Thymus (tissue), 11 donors: ENCODE measurements at regions not wholly inside any gene's neighbourhood (a gene's known extent, or its start where the extent isn't known, plus 50 kb on each side); places are given as distances from the start of the nearest gene placed in this dataset.
A peak's percentile ranks its signal among the peaks of the same experiment; 100 is the strongest.

Experiments
- DNase-seq, 9 donors: peaks; one replicate each; pipeline ENCODE4 v3.0.0-alpha.2; 2013; ENCODE audit warnings: low spot score in 9 of 9, low read depth in 6 of 9, missing footprints in 1 of 9
- H3K27ac ChIP-seq, 2 donors: one replicate each; pipeline ENCODE4 v1.5.1; 2013; ENCODE audit warnings: control low read depth in 1 of 2, low read depth in 1 of 2, low read length in 1 of 2, mild to moderate bottlenecking in 1 of 2, moderate library complexity in 1 of 2
- H3K27me3 ChIP-seq, 2 donors: one replicate each; pipeline ENCODE4 v1.5.1; 2013; ENCODE audit warnings: low read length in 1 of 2; ENCODE audit not compliant: control insufficient read depth in 2 of 2, insufficient read depth in 1 of 2
- H3K36me3 ChIP-seq, 2 donors: one replicate each; pipeline ENCODE4 v1.5.1; 2013; ENCODE audit warnings: low read length in 1 of 2, mild to moderate bottlenecking in 1 of 2, moderate library complexity in 1 of 2; ENCODE audit not compliant: control insufficient read depth in 2 of 2, insufficient read depth in 2 of 2
- H3K4me1 ChIP-seq, 2 donors: one replicate each; pipeline ENCODE4 v1.5.1; 2013; ENCODE audit warnings: low read length in 2 of 2; ENCODE audit not compliant: control insufficient read depth in 2 of 2, insufficient read depth in 2 of 2
- H3K4me3 ChIP-seq, 2 donors: one replicate each; pipeline ENCODE4 v1.5.1; 2013; ENCODE audit warnings: low read length in 2 of 2, control low read depth in 1 of 2, mild to moderate bottlenecking in 1 of 2
- H3K9me3 ChIP-seq, 2 donors: one replicate each; pipeline ENCODE4 v1.5.1; 2013; ENCODE audit warnings: low read length in 1 of 2, mild to moderate bottlenecking in 1 of 2; ENCODE audit not compliant: control insufficient read depth in 2 of 2, insufficient read depth in 1 of 2
- WGBS: extraction: QIAGEN DNeasy Blood & Tissue Kit; methylation state at CpG from one replicate; pipeline ENCODE4 v1.1.7; 2013; 5-methylcytosine and 5-hydroxymethylcytosine counted together
- donor health status: healthy.

GRCh38 chr5:54656261-54656728 lies 138.7 kb downstream of the SNX18 start:
- Histone ChIP-seq H3K9me3 (no peaks in the 10 kb centered on the region), H3K27ac (no peak overlapping the region), H3K4me1 (no peaks in the 10 kb centered on the region), H3K36me3 (no peaks in the 10 kb centered on the region), H3K4me3 (no peak overlapping the region), H3K27me3 (no peaks in the 10 kb centered on the region)
- 92% methylated on average over 2 of the region's 2 CpGs for WGBS
- no peak for DNase-seq

DNA sequence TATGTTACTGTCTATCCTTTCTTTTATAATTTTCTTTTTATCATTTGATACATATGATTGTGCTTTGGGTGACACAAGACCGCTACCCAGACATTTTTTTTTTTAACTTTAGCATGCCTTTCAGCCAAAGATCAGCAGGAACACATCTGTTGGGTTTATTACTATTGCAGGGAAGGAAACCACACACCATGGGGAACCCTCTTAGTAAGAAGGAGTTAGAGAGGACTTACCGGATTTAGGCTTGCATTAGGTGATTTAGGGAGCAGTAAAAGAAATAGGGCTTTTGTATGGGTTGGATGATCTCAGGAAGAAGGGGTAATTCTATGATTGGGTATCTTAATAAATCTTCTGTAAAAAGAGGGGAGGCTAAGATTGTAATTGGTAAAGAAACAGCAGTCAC lies 138.2 kb downstream of the SNX18 start:
- Histone ChIP-seq H3K27me3 (no peaks in the 10 kb centered on the region), H3K4me1 (no peaks in the 10 kb centered on the region), H3K9me3 (no peaks in the 10 kb centered on the region), H3K36me3 (no peaks in the 10 kb centered on the region), H3K27ac (no peak overlapping the region), H3K4me3 (no peak overlapping the region)
- 95% methylated on average over 2 of the region's 2 CpGs for WGBS
- DNase-seq: no peak

DNA sequence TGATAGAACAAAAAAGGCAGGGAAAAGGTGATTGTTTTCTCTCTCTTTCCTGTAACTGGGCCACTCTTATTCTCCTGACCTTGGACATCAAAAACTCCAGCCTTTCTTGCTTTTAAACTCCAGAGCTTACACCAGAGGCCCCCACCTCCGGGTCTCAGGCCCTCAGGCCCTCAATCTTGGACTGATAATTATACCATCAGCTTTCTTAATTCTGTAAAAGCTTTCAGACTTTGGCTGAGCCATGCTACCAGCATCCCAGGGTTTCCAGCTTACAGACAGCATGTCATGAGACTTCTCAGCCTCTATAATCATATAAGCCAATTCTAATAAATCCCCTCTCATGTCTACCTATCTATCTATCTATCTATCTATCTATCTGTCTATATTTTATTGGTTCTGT lies 137.7 kb downstream of the SNX18 start:
- no peak for DNase-seq
- Histone ChIP-seq H3K27ac (no peak overlapping the region), H3K27me3 (no peaks in the 10 kb centered on the region), H3K4me1 (no peaks in the 10 kb centered on the region), H3K9me3 (no peaks in the 10 kb centered on the region), H3K4me3 (no peak overlapping the region), H3K36me3 (no peaks in the 10 kb centered on the region)
- 90% methylated on average over 1 of the region's 1 CpG for WGBS

GRCh38 chr5:54653956-54654614 lies 136.5 kb downstream of the SNX18 start:
- H3K36me3 ChIP-seq: no peaks in the 10 kb centered on the region
- 93% methylated on average over 2 of the region's 2 CpGs for WGBS
- no peak overlapping the region for H3K27ac ChIP-seq
- H3K4me3 ChIP-seq: no peak overlapping the region
- DNase-seq: no peak
- no peaks in the 10 kb centered on the region for H3K4me1 ChIP-seq
- no peaks in the 10 kb centered on the region for H3K27me3 ChIP-seq
- H3K9me3 ChIP-seq: no peaks in the 10 kb centered on the region

DNA sequence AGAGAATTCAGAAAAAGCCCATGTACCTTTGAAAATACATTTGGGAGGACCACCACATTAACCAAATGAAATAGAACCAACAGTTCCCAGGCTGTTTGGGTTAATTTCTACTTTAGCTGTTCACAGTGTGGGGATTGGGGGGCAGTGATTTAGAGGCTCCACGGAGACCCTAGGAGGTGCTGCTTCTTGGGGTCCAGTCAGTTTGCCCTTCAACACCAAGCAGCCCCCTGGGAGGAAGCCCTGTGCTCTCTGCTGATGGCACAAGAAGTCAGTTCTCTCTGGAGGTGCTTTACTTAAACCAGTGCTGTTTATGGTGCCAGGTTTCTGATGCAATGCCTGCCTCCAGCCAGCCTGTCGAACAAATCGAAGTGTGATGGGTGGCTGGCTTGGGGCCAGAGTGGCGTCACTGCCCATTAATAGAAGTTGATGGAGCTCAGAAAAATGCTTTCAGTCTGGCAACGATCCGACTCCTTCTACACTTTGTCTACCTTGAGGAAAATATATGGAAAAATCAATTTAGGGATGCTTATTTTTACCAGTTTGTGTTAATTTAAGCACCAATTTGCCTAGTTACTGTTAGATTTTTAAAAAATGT lies 134.0 kb downstream of the SNX18 start:
- no peaks in the 10 kb centered on the region for H3K27me3 ChIP-seq
- 94% methylated on average over 6 of the region's 6 CpGs for WGBS
- no peaks in the 10 kb centered on the region for H3K36me3 ChIP-seq
- no peak overlapping the region for H3K4me3 ChIP-seq
- H3K27ac ChIP-seq: no peak overlapping the region
- H3K9me3 ChIP-seq: peaks cover 0 to 7% of the 10 kb centered on the region in 2 donors
- DNase-seq: no peak
- H3K4me1 ChIP-seq: peaks cover 8 to 13% of the 10 kb centered on the region in 2 donors

DNA sequence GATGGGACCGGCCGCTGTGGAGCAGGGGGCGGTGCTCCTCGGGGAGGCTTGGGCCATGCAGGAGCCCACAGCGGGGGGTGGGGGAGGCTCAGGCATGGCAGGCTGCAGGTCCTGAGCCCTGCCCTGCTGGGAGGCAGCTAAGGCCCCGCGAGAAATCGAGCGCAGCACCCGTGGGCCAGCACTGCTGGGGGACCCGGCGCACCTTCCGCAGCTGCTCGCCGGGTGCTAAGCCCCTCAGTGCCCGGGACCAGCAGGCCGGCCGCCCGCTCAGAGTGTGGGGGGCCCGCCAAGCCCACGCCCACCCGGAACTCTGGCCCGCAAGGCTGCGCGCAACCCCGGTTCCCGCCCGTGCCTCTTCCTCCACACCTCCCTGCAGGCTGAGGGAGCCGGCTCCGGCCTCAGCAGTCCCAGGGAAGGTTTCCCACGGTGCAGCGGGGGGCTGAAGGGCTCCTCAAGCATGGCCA lies 131.5 kb downstream of the SNX18 start:
- Histone ChIP-seq H3K36me3 (no peaks in the 10 kb centered on the region), H3K4me1 (peaks cover 10 to 23% of the 10 kb centered on the region in 2 donors), H3K4me3 (no peak overlapping the region), H3K27me3 (no peaks in the 10 kb centered on the region), H3K9me3 (peaks cover 0 to 7% of the 10 kb centered on the region in 2 donors), H3K27ac (no peak overlapping the region)
- 98% methylated on average over 32 of the region's 32 CpGs for WGBS
- DNase-seq: no peak

DNA sequence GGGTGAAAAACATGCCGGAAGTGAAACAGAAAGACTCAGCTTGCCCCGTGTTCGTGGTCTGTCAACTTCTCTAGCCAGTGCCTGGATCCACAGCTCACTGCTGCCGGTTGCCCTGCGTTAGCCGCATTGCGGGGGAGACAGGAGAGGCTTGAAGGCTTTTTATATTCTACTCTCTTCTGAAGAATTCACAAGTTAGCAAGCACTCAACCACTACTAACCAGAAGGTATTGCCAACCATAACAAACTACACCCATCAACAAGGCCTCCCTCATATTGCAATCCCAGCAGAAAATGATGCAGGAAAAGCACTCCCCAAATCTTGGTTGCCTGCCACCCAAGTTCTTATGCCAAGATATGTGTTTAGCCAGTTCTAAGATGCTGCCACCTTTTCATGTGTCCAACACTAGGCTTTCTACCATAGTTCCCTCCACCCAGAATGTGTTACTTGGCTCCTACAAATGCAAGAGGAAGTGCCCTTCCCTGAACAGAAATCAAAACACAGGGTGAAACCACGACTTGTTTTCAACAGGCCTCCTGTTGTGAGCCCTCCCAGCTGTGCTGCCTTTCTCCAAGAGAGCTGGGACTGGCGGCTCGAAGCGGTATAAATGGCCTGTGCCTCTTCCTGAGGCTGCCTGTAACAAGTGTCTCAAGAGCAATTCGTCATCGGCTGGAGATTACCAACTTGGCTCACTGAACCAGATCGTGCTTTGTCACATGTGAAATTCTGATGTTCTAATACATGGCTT lies 129.0 kb downstream of the SNX18 start:
- peak; percentile 34 to 82 (median 45) for DNase-seq
- peaks cover 10 to 30% of the 10 kb centered on the region in 2 donors for H3K4me1 ChIP-seq
- no peaks in the 10 kb centered on the region for H3K36me3 ChIP-seq
- no peak overlapping the region for H3K4me3 ChIP-seq
- peaks cover 0 to 7% of the 10 kb centered on the region in 2 donors for H3K9me3 ChIP-seq
- WGBS: 6% methylated on average over 14 of the region's 14 CpGs
- peak overlapping the region; percentile 83 to 84 for H3K27ac ChIP-seq
- no peaks in the 10 kb centered on the region for H3K27me3 ChIP-seq

DNA sequence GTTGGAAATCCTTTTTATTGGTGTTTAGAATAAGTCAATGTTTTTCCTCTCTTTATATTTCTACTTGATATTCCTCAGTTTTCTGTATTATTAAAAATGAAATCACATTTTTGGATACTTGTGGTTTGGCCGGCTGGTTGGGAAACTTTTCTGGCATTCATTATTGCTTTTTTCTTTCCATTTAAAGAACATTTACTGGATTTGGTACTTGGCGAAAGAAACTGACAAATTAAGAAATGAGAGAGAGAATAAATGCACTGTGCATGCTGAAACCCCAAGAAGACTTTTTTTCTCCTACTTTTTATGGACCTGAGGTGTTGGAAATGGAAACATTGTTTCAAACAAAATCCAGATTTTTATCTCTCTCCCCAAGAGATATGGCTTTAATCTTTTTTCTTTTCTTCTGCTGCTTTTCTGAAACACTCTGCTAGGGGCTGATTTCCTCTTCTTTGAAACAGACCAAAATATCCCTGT lies 128.4 kb downstream of the SNX18 start:
- peaks cover 10 to 30% of the 10 kb centered on the region in 2 donors for H3K4me1 ChIP-seq
- 79% methylated on average over 2 of the region's 2 CpGs for WGBS
- no peak for DNase-seq
- H3K9me3 ChIP-seq: peaks cover 0 to 7% of the 10 kb centered on the region in 2 donors
- H3K4me3 ChIP-seq: no peak overlapping the region
- H3K27ac ChIP-seq: peak overlapping the region; percentile 83 to 84
- no peaks in the 10 kb centered on the region for H3K27me3 ChIP-seq
- H3K36me3 ChIP-seq: no peaks in the 10 kb centered on the region

GRCh38 chr5:54644226-54644625 lies 126.7 kb downstream of the SNX18 start:
- 95% methylated on average over 4 of the region's 4 CpGs for WGBS
- Histone ChIP-seq H3K27ac (no peak overlapping the region), H3K9me3 (peaks cover 0 to 7% of the 10 kb centered on the region in 2 donors), H3K4me1 (peaks cover 10 to 30% of the 10 kb centered on the region in 2 donors), H3K27me3 (no peaks in the 10 kb centered on the region), H3K36me3 (no peaks in the 10 kb centered on the region), H3K4me3 (no peak overlapping the region)
- no peak for DNase-seq
